ENCODE measurements at regions not wholly inside any gene's neighbourhood (a gene's known extent, or its start where the extent isn't known, plus 50 kb on each side); places are given as distances from the start of the nearest gene placed in this dataset.

- Histone ChIP-seq H3K27ac (ENCODE audit: low read length) (no peak overlapping the region), H3K4me1 (ENCODE audit: control insufficient read depth, insufficient read depth, low read length) (no peaks in the 10 kb centered on the region), H3K36me3 (ENCODE audit: control insufficient read depth, insufficient read depth, low read length) (no peaks in the 10 kb centered on the region), H3K27me3 (ENCODE audit: control insufficient read depth, insufficient read depth, low read length) (no peaks in the 10 kb centered on the region; the same call in none of the 2 replicates), H3K4me3 (ENCODE audit: low read depth in 2 of 2, low read length in 2 of 2) (no peak overlapping the region), H3K9me3 (ENCODE audit: control insufficient read depth, insufficient read depth, low read depth, low read length) (no peaks in the 10 kb centered on the region)
- ChIA-PET POLR2A (no interaction called here), CTCF (no interaction called here)
- no peak for ATAC-seq
- in situ Hi-C loops (cut with HindIII; ENCODE audit: low pct_unique_long_range_greater_than_20kb, low sequenced_read_pairs): no loop called here
- DNase-seq (ENCODE audit: low read depth, low spot score): no peak
- intact Hi-C loops (cut with micrococcal nuclease; ENCODE audit: unreplicated experiment): no loop called here
- BruUV-seq (replicated peaks): no TSS peak
- TF ChIP-seq TCF7L2 (IDR thresholded peaks at IDR 0.05; ENCODE audit: low read depth, low read length): no peak
- TF ChIP-seq SIN3A (IDR thresholded peaks at IDR 0.05; ENCODE audit: borderline replicate concordance, insufficient read depth, low read depth, low read length): no peak
- no peak for TF ChIP-seq CTCF (IDR thresholded peaks at IDR 0.05)
- TF ChIP-seq POLR2AphosphoS5 (IDR thresholded peaks at IDR 0.05; ENCODE audit: low read depth, low read length): no peak
- no peak for TF ChIP-seq REST (IDR thresholded peaks at IDR 0.05; ENCODE audit: insufficient read depth in 1 of 2, low read depth in 2 of 2, low read length in 1 of 2)
These were observed 204.2 kb upstream of the FOXF1 start for GRCh38 chr16:86306011-86306644.

GRCh38 chr16:86306811-86307513 is 203.4 kb upstream of the FOXF1 start:
- in situ Hi-C loops (cut with HindIII; ENCODE audit: low pct_unique_long_range_greater_than_20kb, low sequenced_read_pairs) (no loop called here), intact Hi-C loops (cut with micrococcal nuclease; ENCODE audit: unreplicated experiment) (no loop called here)
- no peak overlapping the region for H3K4me3 ChIP-seq (ENCODE audit: low read depth in 2 of 2, low read length in 2 of 2)
- CTCF ChIA-PET: no interaction called here
- no peaks in the 10 kb centered on the region for H3K4me1 ChIP-seq (ENCODE audit: control insufficient read depth, insufficient read depth, low read length)
- ATAC-seq (no peak), DNase-seq (ENCODE audit: low read depth, low spot score) (no peak)
- POLR2A ChIA-PET: no interaction called here
- no peak overlapping the region for H3K27ac ChIP-seq (ENCODE audit: low read length)
- no peaks in the 10 kb centered on the region for H3K36me3 ChIP-seq (ENCODE audit: control insufficient read depth, insufficient read depth, low read length)
- H3K9me3 ChIP-seq (ENCODE audit: control insufficient read depth, insufficient read depth, low read depth, low read length): no peaks in the 10 kb centered on the region
- no TSS peak for BruUV-seq (replicated peaks)
- TF ChIP-seq TCF7L2 (IDR thresholded peaks at IDR 0.05; ENCODE audit: low read depth, low read length) (no peak), REST (IDR thresholded peaks at IDR 0.05; ENCODE audit: insufficient read depth in 1 of 2, low read depth in 2 of 2, low read length in 1 of 2) (no peak), POLR2AphosphoS5 (IDR thresholded peaks at IDR 0.05; ENCODE audit: low read depth, low read length) (no peak), CTCF (IDR thresholded peaks at IDR 0.05) (no peak), SIN3A (IDR thresholded peaks at IDR 0.05; ENCODE audit: borderline replicate concordance, insufficient read depth, low read depth, low read length) (no peak)
- peaks cover 2% of the 10 kb centered on the region for H3K27me3 ChIP-seq (ENCODE audit: control insufficient read depth, insufficient read depth, low read length)

Data from Panc1 (cell line).